ENCODE measurements at regions not wholly inside any gene's neighbourhood (a gene's known extent, or its start where the extent isn't known, plus 50 kb on each side); places are given as distances from the start of the nearest gene placed in this dataset.

GRCh38 chr9:81476813-81477490 lies 212.4 kb downstream of the TLE1 start:
- 81 to 86% methylated on average over 6 of the region's 6 CpGs for WGBS, 2 donors
- Histone ChIP-seq H3K9me3 (no peaks in the 10 kb centered on the region), H3K27ac (no peak overlapping the region), H3K27me3 (no peaks in the 10 kb centered on the region), H3K4me3 (no peak overlapping the region), H3K4me1 (no peaks in the 10 kb centered on the region), H3K36me3 (no peaks in the 10 kb centered on the region)
- no peak for TF ChIP-seq CTCF (IDR thresholded peaks at IDR 0.05)
- FAIRE-seq (no peak), DNase-seq (no peak), ATAC-seq (no peak)
- intact Hi-C loops (cut with DNase I), result no loop called here

DNA sequence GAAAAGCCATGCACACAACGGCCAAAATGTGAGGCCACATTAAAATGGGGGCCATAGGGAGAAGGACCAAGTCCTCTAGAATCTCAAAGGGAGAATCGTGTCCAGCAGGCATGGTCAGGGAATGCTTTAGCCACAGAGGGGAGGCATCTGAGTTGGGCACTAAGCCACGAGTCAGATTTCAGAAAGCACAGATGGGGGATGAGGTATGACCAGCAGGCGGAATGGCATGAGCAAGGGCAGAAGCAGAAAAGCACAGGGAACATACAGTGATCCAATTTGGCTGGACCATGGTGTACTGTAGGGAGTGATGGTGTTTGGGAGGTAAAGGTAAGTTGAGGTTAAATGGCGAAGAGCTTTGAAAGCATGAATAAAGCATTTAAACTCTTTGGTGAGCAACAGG lies 214.6 kb downstream of the TLE1 start:
- Histone ChIP-seq H3K36me3 (no peaks in the 10 kb centered on the region), H3K27ac (no peak overlapping the region), H3K4me3 (no peak overlapping the region), H3K4me1 (no peaks in the 10 kb centered on the region), H3K9me3 (no peaks in the 10 kb centered on the region), H3K27me3 (no peaks in the 10 kb centered on the region)
- WGBS, 2 donors, result 70 to 75% methylated on average over 5 of the region's 5 CpGs
- FAIRE-seq, result no peak
- TF ChIP-seq CTCF (IDR thresholded peaks at IDR 0.05), result no peak
- DNase-seq, result no peak
- intact Hi-C loops (cut with DNase I), result no loop called here
- no peak for ATAC-seq

- FAIRE-seq (no peak), DNase-seq (no peak), ATAC-seq (no peak)
- intact Hi-C loops (cut with DNase I), result no loop called here
- 33 to 41% methylated on average over 3 of the region's 3 CpGs for WGBS, 2 donors
- H3K9me3 ChIP-seq, result no peaks in the 10 kb centered on the region
- H3K4me3 ChIP-seq, result no peak overlapping the region
- H3K27ac ChIP-seq, result no peak overlapping the region
- no peaks in the 10 kb centered on the region for H3K27me3 ChIP-seq
- H3K4me1 ChIP-seq, result no peaks in the 10 kb centered on the region
- H3K36me3 ChIP-seq, result no peaks in the 10 kb centered on the region
- no peak for TF ChIP-seq CTCF (IDR thresholded peaks at IDR 0.05)
These were observed 215.2 kb downstream of the TLE1 start for GRCh38 chr9:81474125-81474524.

- Histone ChIP-seq H3K27ac (no peak overlapping the region), H3K27me3 (no peaks in the 10 kb centered on the region), H3K36me3 (no peaks in the 10 kb centered on the region), H3K9me3 (no peaks in the 10 kb centered on the region), H3K4me1 (no peaks in the 10 kb centered on the region), H3K4me3 (no peak overlapping the region)
- WGBS, 2 donors, result 71 to 77% methylated on average over 1 of the region's 1 CpG
- DNase-seq (no peak), FAIRE-seq (no peak), ATAC-seq (no peak)
- intact Hi-C loops (cut with DNase I), result no loop called here
- no peak for TF ChIP-seq CTCF (IDR thresholded peaks at IDR 0.05)
These were observed 215.6 kb downstream of the TLE1 start for GRCh38 chr9:81473708-81474107.

- no peak overlapping the region for H3K4me3 ChIP-seq
- TF ChIP-seq CTCF (IDR thresholded peaks at IDR 0.05), result no peak
- H3K36me3 ChIP-seq, result no peaks in the 10 kb centered on the region
- no peaks in the 10 kb centered on the region for H3K4me1 ChIP-seq
- 36 to 54% methylated on average over 2 of the region's 2 CpGs for WGBS, 2 donors
- DNase-seq (no peak), FAIRE-seq (no peak), ATAC-seq (no peak)
- intact Hi-C loops (cut with DNase I), result no loop called here
- H3K9me3 ChIP-seq, result no peaks in the 10 kb centered on the region
- H3K27me3 ChIP-seq, result no peaks in the 10 kb centered on the region
- no peak overlapping the region for H3K27ac ChIP-seq
These were observed 216.1 kb downstream of the TLE1 start for GRCh38 chr9:81473206-81473605.

Data from pancreas (tissue), 10 donors.